SK-N-SH treated with all-trans-retinoic acid at 6 μM for 48 hours (cell line): ENCODE measurements at regions not wholly inside any gene's neighbourhood (a gene's known extent, or its start where the extent isn't known, plus 50 kb on each side); places are given as distances from the start of the nearest gene placed in this dataset.

Experiments
- ATAC-seq: fragments of 200-7000 bp; cut with Tn5 transposase; 3 replicates; pipeline ENCODE4 v1.9.1; 2020; ENCODE audit warnings: mild to moderate bottlenecking, moderate library complexity
- ARNTL ChIP-seq: fragments of 450-650 bp; formaldehyde crosslinking; IDR thresholded peaks from 2 replicates; pipeline ENCODE4 v1.5.0; 2020; ENCODE audit warnings: low read depth, mild to moderate bottlenecking, moderate library complexity, borderline replicate concordance
- BACH2 ChIP-seq: fragments of 250-450 bp; sonication (Bioruptor Pico); IDR thresholded peaks from 2 replicates; pipeline ENCODE4 v1.9.0; 2021; ENCODE audit warnings: mild to moderate bottlenecking, borderline replicate concordance
- CREB5 ChIP-seq: fragments of 250-450 bp; sonication (Bioruptor Pico); IDR thresholded peaks from 2 replicates; pipeline ENCODE4 v1.5.1; 2020; ENCODE audit warnings: low read depth, mild to moderate bottlenecking, moderate library complexity
- CSDC2 ChIP-seq: fragments of 250-450 bp; sonication (Bioruptor Pico); IDR thresholded peaks from 2 replicates; pipeline ENCODE4 v1.5.0; 2020; ENCODE audit warnings: mild to moderate bottlenecking, moderate library complexity
- CSRNP3 ChIP-seq: fragments of 250-450 bp; sonication (Bioruptor Pico); IDR thresholded peaks from 2 replicates; pipeline ENCODE4 v1.5.1; 2021; ENCODE audit warnings: mild to moderate bottlenecking, moderate library complexity
- ESRRG ChIP-seq: fragments of 250-450 bp; sonication (Bioruptor Pico); IDR thresholded peaks from 2 replicates; pipeline ENCODE4 v1.6.1; 2021; ENCODE audit warnings: mild to moderate bottlenecking
- GLIS3 ChIP-seq: fragments of 250-450 bp; sonication (Bioruptor Pico); IDR thresholded peaks from 2 replicates; pipeline ENCODE4 v1.5.0; 2020; ENCODE audit warnings: mild to moderate bottlenecking, moderate library complexity
- ISL1 ChIP-seq: fragments of 250-450 bp; sonication (Bioruptor Pico); IDR thresholded peaks from 2 replicates; pipeline ENCODE4 v2.1.2; 2022; ENCODE audit warnings: mild to moderate bottlenecking, moderate library complexity
- OSR1 ChIP-seq: fragments of 250-450 bp; sonication (Bioruptor Pico); IDR thresholded peaks from 2 replicates; pipeline ENCODE4 v1.8.0; 2022; ENCODE audit warnings: moderate library complexity, mild to moderate bottlenecking, inconsistent platforms
- PATZ1 ChIP-seq: fragments of 250-450 bp; sonication (Bioruptor Pico); IDR thresholded peaks from 2 replicates; pipeline ENCODE4 v1.8.0; 2020; ENCODE audit warnings: mild to moderate bottlenecking, moderate library complexity, borderline replicate concordance
- POU6F1 ChIP-seq: fragments of 250-450 bp; sonication (Bioruptor Pico); IDR thresholded peaks from 2 replicates; pipeline ENCODE4 v1.8.0; 2021; ENCODE audit warnings: low read depth, mild to moderate bottlenecking, moderate library complexity, borderline replicate concordance
- PPARA ChIP-seq: fragments of 250-450 bp; sonication (Bioruptor Pico); IDR thresholded peaks from 2 replicates; pipeline ENCODE4 v1.5.0; 2020; ENCODE audit warnings: mild to moderate bottlenecking, borderline replicate concordance
- SNAI2 ChIP-seq: fragments of 250-450 bp; sonication (Bioruptor Pico); IDR thresholded peaks from 2 replicates; pipeline ENCODE4 v1.5.0; 2020; ENCODE audit warnings: mild to moderate bottlenecking, moderate library complexity
- TCF4 ChIP-seq: fragments of 250-450 bp; sonication (Bioruptor Pico); IDR thresholded peaks from 2 replicates; pipeline ENCODE4 v1.8.0; 2021; ENCODE audit warnings: mild to moderate bottlenecking, moderate library complexity, borderline replicate concordance
- TOX ChIP-seq: fragments of 250-450 bp; sonication (Bioruptor Pico); IDR thresholded peaks from 2 replicates; pipeline ENCODE4 v1.8.0; 2021; ENCODE audit warnings: mild to moderate bottlenecking, moderate library complexity, borderline replicate concordance
- TSHZ2 ChIP-seq: fragments of 250-450 bp; sonication (Bioruptor Pico); IDR thresholded peaks from 2 replicates; pipeline ENCODE4 v1.5.0; 2020; ENCODE audit warnings: mild to moderate bottlenecking, moderate library complexity
- ZC3H10 ChIP-seq: fragments of 250-450 bp; sonication (Bioruptor Pico); IDR thresholded peaks from 2 replicates; pipeline ENCODE4 v1.5.1; 2021; ENCODE audit warnings: mild to moderate bottlenecking, moderate library complexity
- ZFP3 ChIP-seq: fragments of 250-450 bp; sonication (Bioruptor Pico); IDR thresholded peaks from 2 replicates; pipeline ENCODE4 v1.5.0; 2020; ENCODE audit warnings: mild to moderate bottlenecking, moderate library complexity
- ZFP30 ChIP-seq: fragments of 450-650 bp; formaldehyde crosslinking; IDR thresholded peaks from 2 replicates; pipeline ENCODE4 v1.5.0; 2022; ENCODE audit warnings: mild to moderate bottlenecking, moderate library complexity
- ZNF565 ChIP-seq: fragments of 450-650 bp; formaldehyde crosslinking; conservative IDR thresholded peaks from 2 replicates; pipeline ENCODE4 v1.5.0; 2020; ENCODE audit warnings: low read depth, mild to moderate bottlenecking, moderate library complexity
- ZNF70 ChIP-seq: fragments of 450-650 bp; formaldehyde crosslinking; IDR thresholded peaks from 2 replicates; pipeline ENCODE4 v1.5.0; 2020; ENCODE audit warnings: mild to moderate bottlenecking, moderate library complexity
- ZNF8 ChIP-seq: fragments of 450-650 bp; formaldehyde crosslinking; IDR thresholded peaks from 2 replicates; pipeline ENCODE4 v1.5.0; 2020; ENCODE audit warnings: mild to moderate bottlenecking, moderate library complexity

GRCh38 chr2:199558156-199558555 is 100.4 kb upstream of the SATB2 start:
- TF ChIP-seq PATZ1 (no peak), ZC3H10 (no peak), OSR1 (CRISPR knock-in tag) (no peak), CSDC2 (no peak), GLIS3 (CRISPR knock-in tag) (no peak), ZNF8 (CRISPR knock-in tag) (no peak), CREB5 (CRISPR knock-in tag) (no peak), ESRRG (CRISPR knock-in tag) (no peak), TCF4 (CRISPR knock-in tag) (no peak), POU6F1 (CRISPR knock-in tag) (no peak), PPARA (CRISPR knock-in tag) (no peak), ARNTL (no peak)
- ATAC-seq: no peak

- ATAC-seq: no peak
- TF ChIP-seq ARNTL: no peak
- no peak for TF ChIP-seq ZNF565
- TF ChIP-seq OSR1 (CRISPR knock-in tag): no peak
- no peak for TF ChIP-seq ESRRG (CRISPR knock-in tag)
- no peak for TF ChIP-seq ZC3H10
- TF ChIP-seq ZFP3: no peak
- TF ChIP-seq SNAI2 (CRISPR knock-in tag): no peak
- TF ChIP-seq ISL1: no peak
Observed at GRCh38 chr2:199556527-199557285, 99.0 kb upstream of the SATB2 start.

- no peak for ATAC-seq
- TF ChIP-seq ZNF8 (CRISPR knock-in tag) (no peak), ZNF70 (CRISPR knock-in tag) (no peak), OSR1 (CRISPR knock-in tag) (no peak), ESRRG (CRISPR knock-in tag) (no peak), BACH2 (CRISPR knock-in tag) (no peak), TCF4 (CRISPR knock-in tag) (no peak), ZFP30 (CRISPR knock-in tag) (no peak), ARNTL (no peak), ZC3H10 (no peak), CSRNP3 (CRISPR knock-in tag) (no peak), TOX (CRISPR knock-in tag) (no peak), TSHZ2 (CRISPR knock-in tag) (no peak)
Observed at GRCh38 chr2:199554026-199554425, 96.3 kb upstream of the SATB2 start.
